Activated T-cell treated with anti-CD3 and anti-CD28 coated beads, Interleukin-2, amount 50 U/mL, for 1 hour (primary cell): ENCODE measurements at regions not wholly inside any gene's neighbourhood (a gene's known extent, or its start where the extent isn't known, plus 50 kb on each side); places are given as distances from the start of the nearest gene placed in this dataset.

Experiments
- DNase-seq: peaks from one replicate; pipeline ENCODE4 v3.0.0-alpha.2; 2020

DNA sequence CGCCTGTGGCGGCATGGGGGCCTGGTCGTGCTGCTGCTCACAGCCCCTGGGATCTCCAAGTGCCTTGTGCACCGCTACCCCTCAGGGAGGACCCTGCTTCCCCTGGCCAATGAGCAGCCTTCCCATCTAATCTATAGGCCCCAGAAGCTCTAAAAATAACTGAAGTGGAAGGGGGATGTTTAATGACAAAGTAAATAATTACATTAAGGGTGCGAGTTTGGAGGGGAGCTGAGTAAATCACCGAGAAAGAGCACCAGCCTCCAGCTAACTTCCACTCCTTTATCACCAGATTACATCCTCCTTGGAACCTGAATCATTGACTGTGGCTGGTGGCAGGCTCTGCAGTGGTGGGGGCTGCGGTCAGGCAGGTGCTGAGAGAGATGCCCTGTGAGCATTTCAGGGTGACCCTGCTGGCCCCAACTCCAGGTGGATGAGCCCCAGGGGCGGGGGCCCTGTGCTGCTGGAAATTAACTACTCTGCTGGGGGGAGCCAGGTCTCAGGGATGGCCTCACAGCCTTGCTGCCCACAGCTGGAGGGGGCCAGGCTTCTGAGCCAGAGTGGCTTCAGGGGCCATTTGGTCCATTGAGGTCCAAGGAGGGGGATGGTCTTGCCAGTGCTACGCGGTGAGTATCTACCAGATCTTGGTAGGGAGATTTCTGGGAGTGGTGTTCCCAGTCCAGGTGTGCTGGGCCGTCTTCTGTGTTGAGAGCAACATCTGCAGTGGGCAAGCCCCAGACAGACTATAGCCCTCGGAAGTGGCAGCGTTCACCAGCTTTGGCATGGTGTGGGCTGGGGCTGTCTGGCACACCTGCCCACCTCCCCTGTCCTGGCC is 74.2 kb downstream of the GLI2 start:
- DNase-seq = no peak

DNA sequence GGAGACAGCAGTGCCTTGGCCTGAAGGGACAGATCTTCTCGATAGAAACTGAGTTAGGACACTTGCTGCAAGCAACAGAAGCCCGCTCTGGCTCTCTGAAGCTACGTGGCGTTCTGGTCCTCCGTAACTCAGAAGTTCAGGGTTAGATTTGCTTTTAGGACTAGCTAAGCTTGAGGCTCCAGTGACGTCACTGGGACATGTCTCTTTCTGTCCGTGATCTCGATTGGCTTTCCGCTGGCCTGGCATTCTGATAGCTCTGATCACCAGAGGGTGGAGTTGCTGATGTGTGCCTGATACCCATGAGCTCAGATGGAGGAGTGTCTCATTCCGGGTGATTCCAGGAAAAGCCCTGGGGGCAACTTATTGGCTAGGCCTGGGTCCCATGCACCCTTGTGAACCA is 75.0 kb downstream of the GLI2 start:
- DNase-seq = no peak

DNA sequence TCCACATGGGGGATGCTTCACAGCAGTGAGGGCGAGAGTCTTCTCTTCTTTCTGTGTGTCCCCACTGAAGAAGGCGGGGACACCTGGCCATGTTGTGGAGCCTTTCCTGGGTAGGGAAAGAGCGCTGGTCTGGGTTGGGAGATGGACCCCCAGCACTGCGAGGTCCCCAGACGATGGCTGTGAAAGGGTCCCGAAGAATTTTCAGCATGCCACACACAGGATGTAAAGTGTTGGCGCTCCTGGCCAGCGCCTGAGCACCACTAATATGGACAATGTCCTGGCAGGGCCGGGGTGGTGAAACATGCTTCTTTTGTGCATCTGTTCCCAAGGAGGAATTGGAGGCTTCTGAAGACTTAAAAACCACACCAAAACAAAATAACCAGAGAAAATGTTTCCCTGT is 77.2 kb downstream of the GLI2 start:
- no peak for DNase-seq

DNA sequence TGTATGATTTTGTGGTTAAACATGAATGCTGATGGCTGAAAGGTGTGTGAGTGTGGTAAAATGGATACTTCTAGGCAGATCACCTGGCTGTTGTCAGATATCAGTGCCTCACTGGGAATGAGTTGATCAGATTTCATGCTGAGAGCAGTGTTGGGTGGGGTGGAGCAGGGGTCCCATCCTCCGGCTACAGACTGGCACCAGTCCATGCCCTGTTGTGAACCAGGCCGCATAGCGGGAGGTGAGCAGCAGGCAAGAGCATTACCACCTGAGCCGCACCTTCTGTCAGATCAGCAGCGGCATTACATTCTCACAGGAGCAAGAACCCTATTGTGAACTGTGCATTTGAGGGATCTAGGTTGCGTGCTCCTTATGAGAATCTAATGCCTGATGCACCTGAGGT is 78.7 kb downstream of the GLI2 start:
- no peak for DNase-seq

DNA sequence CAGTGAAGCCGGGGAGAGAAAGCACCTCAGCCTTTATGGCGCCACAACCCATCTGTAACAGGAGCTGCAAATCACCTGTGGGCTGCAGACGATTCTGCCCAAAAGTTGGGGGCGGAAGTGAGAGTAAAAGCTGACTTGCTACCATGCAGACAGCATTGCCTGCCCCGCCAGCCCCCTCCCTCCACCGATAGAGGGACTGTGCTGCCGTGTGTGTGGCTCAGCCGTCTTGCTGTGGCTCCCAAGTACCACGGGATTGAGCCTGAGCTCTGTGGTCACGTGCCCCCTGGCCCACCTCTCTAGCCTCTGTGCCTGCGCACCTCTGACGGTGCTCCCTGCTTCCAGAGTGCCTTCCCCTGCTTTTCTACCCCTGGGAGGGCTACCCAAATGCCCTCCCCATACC is 79.6 kb downstream of the GLI2 start:
- no peak for DNase-seq

DNA sequence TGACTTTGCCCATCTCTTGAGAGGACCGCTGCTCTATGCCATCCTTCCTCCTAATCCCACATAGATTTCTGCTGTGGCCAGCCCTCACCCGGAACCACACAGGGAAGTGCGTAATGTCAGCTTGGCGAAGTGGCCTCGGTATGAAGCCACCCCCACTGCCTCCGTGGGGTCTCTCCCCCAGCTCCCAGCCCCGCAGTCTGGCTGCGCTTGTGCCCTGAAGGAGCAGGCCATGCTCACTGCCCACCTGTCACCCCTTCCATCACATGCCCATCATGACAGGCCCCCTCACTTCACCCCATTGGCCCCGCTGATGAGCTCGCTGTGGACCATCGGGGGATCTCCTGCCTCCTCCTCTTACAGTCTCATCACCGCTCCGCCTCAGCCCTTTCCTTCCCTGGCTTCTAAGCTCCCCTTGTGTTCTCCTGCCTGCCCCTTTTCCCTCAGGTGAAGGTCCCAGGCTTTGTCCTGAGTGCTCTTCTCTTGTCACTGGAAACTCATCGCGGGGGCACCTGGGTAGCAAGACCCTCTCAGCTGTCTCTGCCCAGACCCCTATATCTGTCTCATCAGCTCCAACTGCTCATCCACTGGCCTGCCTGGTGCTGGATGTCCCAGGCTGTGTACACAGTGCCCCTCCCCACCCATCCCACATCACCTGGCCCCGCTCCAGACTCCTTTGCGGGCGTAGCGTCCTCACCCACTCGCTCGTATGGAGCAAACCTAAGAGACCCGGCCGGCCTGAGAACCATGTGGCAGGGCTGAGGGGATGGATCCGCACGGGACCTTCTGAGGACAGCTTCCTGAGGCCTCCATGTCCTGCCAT is 81.7 kb downstream of the GLI2 start:
- DNase-seq = no peak

DNA sequence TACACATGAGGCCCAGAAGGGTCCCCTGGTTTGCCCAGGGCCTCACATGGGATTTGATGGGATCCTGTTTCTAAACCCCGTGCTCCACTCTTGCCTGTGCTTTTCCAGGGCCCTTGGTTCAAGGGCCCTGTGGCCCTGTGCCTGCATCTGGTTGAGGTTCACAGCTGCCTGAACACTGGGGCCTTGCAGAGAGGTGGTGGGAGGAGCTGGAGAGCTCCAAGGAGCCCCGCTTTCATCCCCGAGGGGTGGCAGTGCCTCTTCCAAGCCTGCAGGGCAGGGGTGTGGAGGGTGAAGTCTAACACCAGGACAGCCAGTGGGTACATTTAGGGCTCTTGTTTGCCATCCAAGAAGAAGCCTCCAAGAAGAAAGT is 82.3 kb downstream of the GLI2 start:
- no peak for DNase-seq

DNA sequence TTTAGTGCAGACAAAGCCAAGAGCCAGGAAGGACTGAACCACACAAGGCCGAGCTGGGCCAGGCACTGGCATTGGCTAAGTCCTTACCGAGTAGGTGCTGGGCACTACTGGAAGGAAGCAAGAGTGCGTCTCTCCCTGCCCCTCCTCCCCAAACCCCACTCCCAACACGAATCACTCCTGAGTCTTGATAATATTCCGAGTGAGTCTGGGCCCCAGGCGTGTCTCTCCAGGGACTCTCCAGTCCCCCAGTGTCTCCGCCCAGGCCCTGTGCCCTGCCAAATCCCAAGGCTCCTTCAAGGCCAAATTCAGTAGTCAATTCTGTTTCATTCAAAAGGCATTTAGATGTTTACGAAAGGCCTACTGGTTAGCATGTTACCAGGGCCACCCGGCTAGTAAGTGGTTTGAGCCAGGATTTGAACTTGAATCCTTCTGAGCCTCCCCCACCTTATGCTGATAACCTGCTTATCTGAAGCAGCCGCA is 82.8 kb downstream of the GLI2 start:
- DNase-seq = no peak

DNA sequence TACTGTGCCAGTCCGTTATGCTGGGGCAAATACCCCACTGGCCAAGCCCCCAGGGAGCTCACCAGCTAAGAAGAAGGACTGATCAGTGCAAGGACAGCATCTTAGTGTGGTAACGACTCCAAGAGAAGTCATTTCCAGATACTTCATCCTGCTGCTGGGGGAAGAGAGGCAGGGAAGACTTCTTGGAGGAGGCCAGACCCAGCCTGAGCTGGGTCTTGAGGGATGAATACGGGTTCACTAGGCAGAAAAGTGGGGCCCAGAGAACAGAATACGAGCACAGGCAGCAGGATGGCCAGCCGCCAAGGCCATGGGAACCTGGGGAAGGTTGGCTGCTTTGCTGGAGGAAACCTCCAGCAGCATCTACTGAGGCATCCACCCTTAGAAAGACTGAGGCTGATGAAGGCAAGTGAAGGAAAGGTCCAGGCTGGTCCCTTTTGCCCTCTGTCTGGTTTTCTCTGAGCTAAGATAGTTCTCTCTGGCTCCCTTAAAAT is 84.1 kb downstream of the GLI2 start:
- DNase-seq = no peak

DNA sequence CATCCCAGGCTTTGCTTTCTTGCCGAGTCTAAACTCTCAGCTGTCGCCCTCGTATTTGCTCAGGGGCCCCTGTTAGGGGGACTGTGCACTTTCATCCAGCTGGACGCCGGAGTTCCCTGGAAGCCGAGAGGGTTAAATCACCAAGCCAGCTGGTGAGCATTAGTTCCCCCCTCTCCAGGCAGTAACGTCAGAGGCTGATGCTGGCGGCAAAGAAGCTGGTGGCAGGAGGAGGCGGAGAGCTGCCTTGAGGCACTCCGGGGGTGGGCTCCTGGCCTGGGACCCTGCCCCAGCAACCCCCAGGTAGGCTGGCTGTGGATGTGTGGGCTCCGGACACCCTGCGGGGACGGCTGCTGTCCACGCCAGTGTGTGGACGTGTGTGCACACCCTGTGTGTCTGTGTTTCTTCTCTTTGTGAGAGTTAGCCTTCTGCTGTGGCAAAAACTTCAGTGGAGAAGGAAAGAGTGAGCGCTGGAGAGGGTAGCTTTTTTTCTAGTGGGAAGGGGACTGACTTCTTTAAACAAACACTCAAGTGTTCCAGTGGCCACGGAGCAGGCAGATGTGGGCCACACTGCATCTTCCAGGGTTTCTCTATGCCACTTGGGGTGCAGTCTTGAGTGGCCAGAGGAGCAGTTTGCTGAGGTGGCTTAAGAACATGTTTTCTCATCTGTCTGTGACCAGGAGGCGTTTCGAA is 84.7 kb downstream of the GLI2 start:
- DNase-seq = no peak

DNA sequence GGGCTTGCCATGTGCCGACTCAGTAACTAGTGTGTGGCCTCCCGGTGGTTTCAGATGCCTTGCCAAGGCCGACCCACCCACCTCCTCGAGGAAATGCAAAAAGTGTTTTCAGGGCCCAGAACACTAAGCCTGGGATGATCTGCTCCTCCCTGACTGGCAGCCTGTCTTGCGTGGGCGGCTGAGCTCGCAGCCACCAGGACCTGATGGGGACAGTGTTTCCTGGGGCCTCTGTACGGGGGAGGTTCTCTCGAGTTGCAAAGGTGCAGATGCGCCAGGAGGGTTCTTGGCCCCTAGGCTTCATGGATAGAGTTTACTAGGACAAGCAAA is 85.2 kb downstream of the GLI2 start:
- DNase-seq = no peak

DNA sequence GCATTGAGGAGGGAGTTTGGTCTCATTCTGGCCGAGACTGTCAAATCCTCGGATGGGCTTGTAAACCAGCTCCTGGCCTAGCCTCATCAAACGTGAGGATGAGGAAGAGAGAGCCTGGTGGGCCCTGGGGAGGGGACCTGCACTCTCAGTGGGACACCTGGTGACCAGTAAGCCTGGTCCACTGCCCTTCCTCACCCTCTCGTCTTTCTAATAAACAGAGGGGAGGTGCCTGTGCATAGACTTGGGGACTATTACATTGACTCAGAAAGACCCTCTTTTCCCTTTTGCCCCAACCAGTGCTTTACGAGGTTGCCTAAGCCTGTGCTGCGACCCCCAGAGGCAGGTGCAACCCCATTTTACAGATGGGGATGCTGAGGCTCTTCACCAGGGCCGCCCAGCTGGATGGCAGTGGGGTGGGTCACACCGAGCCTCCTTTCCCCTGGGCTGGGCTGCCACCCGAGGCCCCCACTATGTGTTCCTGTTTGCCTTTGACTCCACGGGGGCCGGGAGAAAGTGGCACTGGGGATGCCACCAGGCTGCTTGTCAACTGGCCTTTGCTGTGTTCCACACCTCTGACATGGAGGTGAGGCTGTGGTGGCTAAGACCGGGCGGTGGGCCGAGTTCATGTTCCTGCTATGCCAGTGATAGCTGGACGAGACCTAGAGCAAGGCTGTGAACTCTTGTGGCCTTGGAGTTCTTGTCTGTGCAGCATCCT is 85.9 kb downstream of the GLI2 start:
- DNase-seq = no peak

DNA sequence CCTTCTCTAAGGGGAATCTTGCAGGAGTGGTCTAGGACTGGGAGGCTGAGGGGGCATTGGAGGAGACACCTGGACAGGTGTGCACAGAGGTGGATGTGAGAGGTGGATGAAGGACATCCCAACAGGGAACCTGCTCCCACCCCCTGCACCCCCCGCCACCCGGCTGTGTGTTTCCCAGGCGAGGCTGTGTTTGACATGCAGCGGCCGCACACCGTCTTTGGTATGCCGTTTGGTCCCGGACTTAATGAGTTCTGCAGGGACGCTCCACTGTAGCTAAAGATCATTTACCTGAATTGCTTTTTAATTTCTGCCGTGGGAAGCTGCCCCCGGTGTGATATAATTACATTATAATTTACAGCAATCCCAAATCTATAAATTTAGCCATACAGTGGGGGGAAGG is 87.3 kb downstream of the GLI2 start:
- DNase-seq = no peak

DNA sequence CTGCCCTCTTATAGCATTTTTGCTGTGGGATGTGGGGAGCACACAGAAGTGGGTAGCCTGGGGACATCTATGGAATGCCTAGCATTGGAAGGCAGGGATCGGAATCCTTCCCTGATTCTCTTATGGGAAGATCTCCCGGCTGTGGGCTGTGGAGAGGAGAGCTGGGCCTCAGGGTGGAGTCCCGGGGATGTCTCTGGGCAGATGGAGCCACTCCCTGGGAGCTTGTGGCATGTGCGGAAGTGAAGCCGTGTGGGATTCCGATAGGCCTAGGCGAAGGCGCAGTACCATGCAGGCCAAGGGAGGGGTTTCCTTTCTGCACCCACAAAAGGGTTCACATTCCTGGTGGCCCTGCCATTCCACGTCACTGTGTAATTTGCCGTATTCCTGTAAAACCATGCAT is 87.9 kb downstream of the GLI2 start:
- no peak for DNase-seq

DNA sequence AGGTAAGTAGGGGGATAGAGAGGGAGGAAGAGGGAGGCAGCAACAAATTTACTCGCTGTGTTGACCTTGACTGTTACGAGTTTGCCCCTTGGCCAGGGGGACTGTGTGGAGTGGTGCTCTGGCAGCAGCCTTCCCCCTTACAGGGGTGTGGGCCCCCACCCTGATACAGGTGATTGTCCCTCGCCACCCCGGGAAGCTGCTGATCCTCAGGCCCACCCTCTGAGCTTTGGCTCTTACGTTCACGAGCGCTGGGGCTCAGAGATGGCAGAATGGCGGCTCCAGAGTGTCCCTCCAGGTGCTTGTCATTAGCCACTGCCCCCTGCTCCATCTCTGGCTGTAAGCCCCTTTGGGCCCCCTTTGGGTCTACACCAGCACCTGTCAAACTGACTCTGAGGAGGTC is 88.6 kb downstream of the GLI2 start:
- no peak for DNase-seq

DNA sequence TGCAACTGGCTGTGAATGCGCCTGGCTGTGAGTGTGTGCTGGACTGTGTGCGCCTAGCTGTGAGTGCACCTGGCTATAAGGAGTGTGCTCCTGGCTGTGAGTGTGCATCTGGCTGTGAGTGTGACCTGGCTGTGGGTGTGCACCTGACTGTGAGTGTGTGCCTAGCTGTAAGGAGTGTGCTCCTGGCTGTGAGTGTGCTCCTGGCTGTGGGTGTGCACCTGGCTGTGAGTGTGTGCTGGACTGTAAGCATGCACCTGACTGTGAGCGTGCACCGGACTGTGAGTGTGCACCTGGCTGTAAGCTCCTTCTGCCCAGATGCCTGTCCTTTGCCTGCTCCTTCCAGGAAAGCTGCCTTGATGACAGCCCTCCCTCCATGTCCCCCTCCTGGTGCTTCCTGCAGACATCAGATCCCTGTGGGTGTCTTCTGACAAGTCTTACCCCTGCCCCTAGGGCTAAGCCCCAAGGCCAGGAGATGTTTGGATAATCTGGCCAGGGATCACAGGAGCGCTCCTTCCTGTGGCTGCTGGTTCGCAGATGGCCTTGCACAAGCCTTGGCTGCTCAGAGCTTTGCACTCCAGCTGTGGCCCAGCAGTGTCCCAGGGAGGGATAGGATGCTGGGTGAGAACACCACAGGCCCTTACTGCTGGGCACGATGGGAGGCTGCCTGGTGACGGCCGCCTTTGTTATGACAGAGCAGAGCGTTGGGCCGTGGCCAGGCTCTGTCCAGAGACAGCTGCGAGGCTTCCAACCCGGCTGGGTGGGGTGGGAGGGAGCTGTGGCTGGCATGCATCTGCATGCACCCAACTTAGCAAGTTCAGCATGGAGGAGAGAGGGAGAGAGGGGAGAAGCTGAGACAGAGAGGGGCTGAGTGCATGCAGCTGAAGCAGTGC is 89.9 kb downstream of the GLI2 start:
- no peak for DNase-seq

DNA sequence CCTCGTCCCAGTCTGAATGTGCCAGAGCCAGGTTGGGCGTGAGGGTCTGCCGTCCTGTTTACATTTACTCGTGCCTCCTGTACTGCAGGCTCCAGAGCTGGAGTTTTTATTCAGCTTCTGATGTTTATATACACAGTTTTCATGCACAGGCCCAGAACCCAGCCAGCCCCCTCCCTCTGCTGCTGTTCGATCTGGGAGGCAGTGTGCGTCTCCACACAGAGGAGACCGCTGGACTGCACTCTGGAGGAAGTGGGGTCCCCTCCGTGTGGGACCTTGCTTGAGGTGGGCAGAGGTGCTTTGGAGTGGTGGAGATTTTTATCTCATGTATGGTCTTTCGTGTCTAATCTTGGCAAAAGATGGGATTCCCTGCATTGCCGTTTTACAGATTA is 90.6 kb downstream of the GLI2 start:
- no peak for DNase-seq

DNA sequence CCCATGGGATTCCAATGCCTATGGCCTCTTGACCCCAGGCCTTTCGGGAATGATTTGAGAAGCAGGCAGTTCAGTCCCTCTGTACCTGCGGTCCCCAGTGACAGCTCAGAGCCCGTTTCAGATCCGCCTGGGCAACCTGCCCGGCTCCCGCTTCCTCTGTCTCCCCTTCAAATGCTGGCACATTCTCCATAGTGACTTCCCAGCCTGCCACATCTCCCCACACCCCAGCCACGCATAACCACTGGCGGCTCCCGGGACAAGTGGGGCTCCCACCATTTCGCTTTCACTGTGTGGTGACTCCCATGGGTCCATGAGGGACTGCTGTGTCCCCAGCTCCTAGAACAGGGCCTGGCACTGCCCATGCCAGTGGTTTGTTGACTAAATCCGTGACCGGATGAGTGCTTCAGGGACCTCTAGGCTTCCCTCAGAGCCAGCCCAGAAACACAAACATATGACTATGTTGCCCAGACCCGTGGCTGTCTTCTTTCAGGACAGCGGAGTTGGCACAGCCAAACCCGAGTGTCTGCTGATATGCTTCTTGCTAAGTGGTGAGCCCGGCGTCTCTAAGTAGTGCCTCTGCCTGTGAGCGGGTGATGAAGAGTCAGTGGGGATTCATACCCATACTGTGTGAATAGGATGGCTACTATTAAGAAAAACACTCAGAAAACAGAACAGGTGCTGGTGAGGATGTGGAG is 91.2 kb downstream of the GLI2 start:
- DNase-seq = no peak

DNA sequence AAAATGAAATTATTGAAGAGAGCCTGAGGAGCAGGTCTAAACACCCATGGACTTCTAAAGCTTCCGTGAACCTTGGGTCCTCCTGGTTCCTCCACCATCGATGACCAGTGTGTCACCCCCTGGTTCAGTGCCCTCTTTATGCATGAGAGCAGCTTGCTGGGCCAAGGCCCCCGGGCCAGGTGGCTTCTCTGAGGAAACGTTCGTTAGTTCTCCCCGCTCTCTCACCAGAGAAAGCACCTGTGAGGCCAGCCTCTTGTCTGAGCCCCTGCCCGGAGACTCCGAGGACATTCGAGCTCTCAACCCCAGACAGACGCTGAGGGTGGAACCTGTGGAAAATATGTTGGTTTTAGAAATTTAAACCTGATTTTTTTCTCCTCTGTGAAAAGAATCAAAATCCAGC is 92.4 kb downstream of the GLI2 start:
- no peak for DNase-seq

DNA sequence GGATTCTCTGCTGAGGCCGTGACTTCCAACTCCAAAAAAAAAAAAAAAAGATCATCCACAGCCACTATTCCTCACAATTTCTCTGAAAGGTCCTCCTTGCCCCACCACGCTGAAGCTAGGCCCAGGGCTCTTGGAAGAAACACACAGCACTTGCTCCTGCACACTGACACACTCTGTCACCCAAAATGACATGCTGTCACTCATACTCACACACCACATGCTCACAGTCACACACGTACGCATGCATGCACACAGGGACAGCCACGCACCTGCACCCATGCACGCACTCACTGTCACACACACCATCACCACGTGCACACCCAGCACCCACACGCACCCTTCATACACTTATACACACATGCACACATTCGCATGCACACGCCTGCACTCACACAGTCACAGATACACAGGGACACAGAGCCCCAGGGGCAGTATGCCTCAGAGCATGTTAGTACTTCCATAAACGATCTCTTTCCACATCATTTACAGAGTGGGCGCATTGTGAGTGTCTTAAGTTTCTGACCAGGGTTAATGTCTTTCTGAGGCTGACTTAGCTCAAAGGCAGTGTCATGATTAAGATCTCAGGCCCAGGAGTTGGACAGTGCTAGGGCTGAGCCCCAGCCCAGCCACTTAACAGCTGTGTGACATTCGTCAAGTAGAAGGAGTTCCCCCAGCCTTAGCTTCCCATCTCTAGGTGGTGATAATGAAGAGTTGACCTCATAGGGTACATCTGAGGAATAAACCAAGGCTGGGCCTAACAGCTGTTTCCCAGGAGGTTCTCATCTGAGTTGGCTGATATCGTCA is 93.4 kb downstream of the GLI2 start:
- no peak for DNase-seq

DNA sequence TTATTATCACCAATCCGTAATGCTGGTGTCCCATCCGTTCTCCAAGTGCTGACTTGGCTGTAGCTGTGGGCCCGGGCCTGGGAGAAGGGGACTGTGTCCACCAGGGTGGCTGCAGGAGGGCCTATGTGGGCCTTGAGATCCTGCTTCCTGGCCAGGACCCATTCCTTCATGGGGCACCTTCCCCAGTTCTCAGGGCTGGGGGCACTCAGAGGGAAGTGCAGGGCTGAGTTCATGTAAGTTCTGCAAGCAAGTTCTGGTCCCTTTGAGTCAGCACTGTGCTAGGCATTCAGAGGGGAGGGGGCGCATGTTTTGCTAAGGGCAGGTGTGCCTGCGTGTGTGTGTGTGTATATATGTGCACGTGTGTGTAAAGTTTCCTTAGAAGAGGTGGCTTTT is 94.0 kb downstream of the GLI2 start:
- no peak for DNase-seq
